ENCODE measurements at regions not wholly inside any gene's neighbourhood (a gene's known extent, or its start where the extent isn't known, plus 50 kb on each side); places are given as distances from the start of the nearest gene placed in this dataset.
"Not testable (repeated sequence)": the region's sequence is repeated elsewhere in the genome, so short reads cannot be mapped to it uniquely, and the experiment has no call there.

- no peak overlapping the region for H3K27ac Mint-ChIP-seq (ENCODE audit: unreplicated experiment)
- DNase-seq (ENCODE audit: low spot score): no peak
- peaks cover 4% of the 10 kb centered on the region for H3K4me1 Mint-ChIP-seq (ENCODE audit: low read depth)
- no peaks in the 10 kb centered on the region for H3K36me3 Mint-ChIP-seq (ENCODE audit: low read depth)
- TF ChIP-seq, protein P1, sequence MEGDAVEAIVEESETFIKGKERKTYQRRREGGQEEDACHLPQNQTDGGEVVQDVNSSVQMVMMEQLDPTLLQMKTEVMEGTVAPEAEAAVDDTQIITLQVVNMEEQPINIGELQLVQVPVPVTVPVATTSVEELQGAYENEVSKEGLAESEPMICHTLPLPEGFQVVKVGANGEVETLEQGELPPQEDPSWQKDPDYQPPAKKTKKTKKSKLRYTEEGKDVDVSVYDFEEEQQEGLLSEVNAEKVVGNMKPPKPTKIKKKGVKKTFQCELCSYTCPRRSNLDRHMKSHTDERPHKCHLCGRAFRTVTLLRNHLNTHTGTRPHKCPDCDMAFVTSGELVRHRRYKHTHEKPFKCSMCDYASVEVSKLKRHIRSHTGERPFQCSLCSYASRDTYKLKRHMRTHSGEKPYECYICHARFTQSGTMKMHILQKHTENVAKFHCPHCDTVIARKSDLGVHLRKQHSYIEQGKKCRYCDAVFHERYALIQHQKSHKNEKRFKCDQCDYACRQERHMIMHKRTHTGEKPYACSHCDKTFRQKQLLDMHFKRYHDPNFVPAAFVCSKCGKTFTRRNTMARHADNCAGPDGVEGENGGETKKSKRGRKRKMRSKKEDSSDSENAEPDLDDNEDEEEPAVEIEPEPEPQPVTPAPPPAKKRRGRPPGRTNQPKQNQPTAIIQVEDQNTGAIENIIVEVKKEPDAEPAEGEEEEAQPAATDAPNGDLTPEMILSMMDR (IDR thresholded peaks at IDR 0.05): no peak
- no peak overlapping the region for H3K4me3 Mint-ChIP-seq (ENCODE audit: unreplicated experiment)
- H3K9me3 Mint-ChIP-seq (ENCODE audit: low read depth): peaks cover 6% of the 10 kb centered on the region
- H3K27me3 Mint-ChIP-seq (ENCODE audit: low read depth): no peaks in the 10 kb centered on the region
These were observed 485.5 kb downstream of the CD109 start for GRCh38 chr6:74181471-74181870.

- DNase-seq (ENCODE audit: low spot score): no peak
- Mint-ChIP-seq H3K4me3 (ENCODE audit: unreplicated experiment) (no peak overlapping the region), H3K9me3 (ENCODE audit: low read depth) (no peaks in the 10 kb centered on the region), H3K27ac (ENCODE audit: unreplicated experiment) (no peak overlapping the region), H3K36me3 (ENCODE audit: low read depth) (no peaks in the 10 kb centered on the region), H3K27me3 (ENCODE audit: low read depth) (no peaks in the 10 kb centered on the region), H3K4me1 (ENCODE audit: low read depth) (peaks cover 4% of the 10 kb centered on the region)
- TF ChIP-seq, protein P1 (IDR thresholded peaks at IDR 0.05): no peak
These were observed 481.5 kb downstream of the CD109 start for GRCh38 chr6:74177506-74177905.

DNA sequence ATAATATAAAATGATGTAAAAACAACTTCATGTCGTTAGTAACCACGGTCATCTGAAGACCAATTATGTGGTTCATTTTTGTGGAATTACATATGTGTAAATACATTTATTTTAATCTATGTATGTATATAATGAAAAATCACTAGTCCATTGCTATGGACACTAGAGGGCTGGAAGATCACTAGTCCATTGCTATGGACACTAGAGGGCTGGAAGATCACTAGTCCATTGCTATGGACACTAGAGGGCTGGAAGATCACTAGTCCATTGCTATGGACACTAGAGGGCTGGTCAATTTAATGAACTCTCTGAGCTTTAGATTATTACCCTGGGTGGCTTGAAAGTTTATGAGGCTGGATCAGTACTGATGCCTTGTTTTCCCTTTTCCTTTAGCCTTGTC lies 474.5 kb downstream of the CD109 start:
- H3K4me1 Mint-ChIP-seq (ENCODE audit: low read depth): peaks cover 18% of the 10 kb centered on the region
- H3K36me3 Mint-ChIP-seq (ENCODE audit: low read depth); H3K4me3 Mint-ChIP-seq (ENCODE audit: unreplicated experiment); H3K27me3 Mint-ChIP-seq (ENCODE audit: low read depth); H3K27ac Mint-ChIP-seq (ENCODE audit: unreplicated experiment); H3K9me3 Mint-ChIP-seq (ENCODE audit: low read depth); DNase-seq (ENCODE audit: low spot score): not testable (repeated sequence)
- TF ChIP-seq, protein P1 (IDR thresholded peaks at IDR 0.05): peak; percentile 34

GRCh38 chr6:74170118-74170517 lies 474.1 kb downstream of the CD109 start:
- no peaks in the 10 kb centered on the region for H3K36me3 Mint-ChIP-seq (ENCODE audit: low read depth)

DNA sequence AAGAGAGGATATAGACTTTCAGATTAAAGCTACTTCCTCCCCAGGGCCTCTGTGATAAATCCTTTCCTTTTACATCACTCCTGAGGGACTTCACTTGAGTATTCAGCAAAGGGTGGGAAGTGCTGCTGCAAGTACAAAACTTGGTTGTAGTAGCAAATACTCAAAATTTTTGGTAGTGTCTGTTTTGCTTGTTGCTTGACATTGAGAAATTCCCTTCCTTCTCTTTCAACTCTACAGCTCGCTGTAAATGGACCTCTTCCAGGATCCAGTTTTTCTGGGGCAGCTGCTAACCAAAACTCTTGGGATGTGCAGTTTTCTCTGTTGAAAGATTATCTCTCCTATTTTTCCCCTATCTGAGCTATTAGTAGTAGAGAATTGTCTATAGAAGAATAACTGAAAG lies 472.0 kb downstream of the CD109 start:
- H3K4me3 Mint-ChIP-seq (ENCODE audit: unreplicated experiment): no peak overlapping the region
- peaks cover 18% of the 10 kb centered on the region for H3K4me1 Mint-ChIP-seq (ENCODE audit: low read depth)
- no peak overlapping the region for H3K27ac Mint-ChIP-seq (ENCODE audit: unreplicated experiment)
- no peak for DNase-seq (ENCODE audit: low spot score)
- H3K27me3 Mint-ChIP-seq (ENCODE audit: low read depth): no peaks in the 10 kb centered on the region
- TF ChIP-seq, protein P1 (IDR thresholded peaks at IDR 0.05): no peak
- H3K9me3 Mint-ChIP-seq (ENCODE audit: low read depth): no peaks in the 10 kb centered on the region
- no peaks in the 10 kb centered on the region for H3K36me3 Mint-ChIP-seq (ENCODE audit: low read depth)

More at GRCh38 chr6:74170118-74170517, 474.1 kb downstream of the CD109 start:
- H3K27ac Mint-ChIP-seq (ENCODE audit: unreplicated experiment): no peak overlapping the region
- no peak overlapping the region for H3K4me3 Mint-ChIP-seq (ENCODE audit: unreplicated experiment)
- H3K4me1 Mint-ChIP-seq (ENCODE audit: low read depth): peaks cover 18% of the 10 kb centered on the region
- no peaks in the 10 kb centered on the region for H3K9me3 Mint-ChIP-seq (ENCODE audit: low read depth)
- H3K27me3 Mint-ChIP-seq (ENCODE audit: low read depth): no peaks in the 10 kb centered on the region
- TF ChIP-seq, protein P1 (IDR thresholded peaks at IDR 0.05): no peak
- no peak for DNase-seq (ENCODE audit: low spot score)

All from chondrocyte (in vitro differentiated cells).